MM.1S (cell line): ENCODE measurements at regions not wholly inside any gene's neighbourhood (a gene's known extent, or its start where the extent isn't known, plus 50 kb on each side); places are given as distances from the start of the nearest gene placed in this dataset.

Source experiments
- DNase-seq: peaks from one replicate; pipeline ENCODE4 v3.0.0-alpha.2; 2015
- H2AFZ ChIP-seq: fragments of 300-600 bp; sonication (generic); 2 replicates; pipeline ENCODE4 v1.6.0; 2016; ENCODE audit warnings: antibody characterized with exemption, low read length
- H3F3A ChIP-seq: fragments of 300-600 bp; sonication (generic); 2 replicates; pipeline ENCODE4 v1.6.1; 2016; ENCODE audit warnings: mild to moderate bottlenecking, antibody characterized with exemption, low read length, moderate library complexity, mixed read lengths; ENCODE audit not compliant: insufficient read depth
- H3K27ac ChIP-seq: fragments of 300-600 bp; sonication (generic); 2 replicates; pipeline ENCODE4 v1.5.1; 2016; ENCODE audit warnings: mild to moderate bottlenecking, low read length
- H3K27me3 ChIP-seq: fragments of 300-600 bp; sonication (generic); replicated peaks from 2 replicates; pipeline ENCODE4 v1.6.0; 2016; ENCODE audit warnings: low read length; ENCODE audit not compliant: insufficient read depth
- H3K36me3 ChIP-seq: fragments of 300-600 bp; sonication (generic); replicated peaks from 2 replicates; pipeline ENCODE4 v1.6.1; 2016; ENCODE audit warnings: mild to moderate bottlenecking, low read length, mixed read lengths; ENCODE audit not compliant: insufficient read depth
- H3K4me1 ChIP-seq: fragments of 300-600 bp; sonication (generic); 2 replicates; pipeline ENCODE4 v1.6.1; 2016; ENCODE audit warnings: low read length, mixed read lengths
- H3K4me2 ChIP-seq: fragments of 300-600 bp; sonication (generic); 2 replicates; pipeline ENCODE4 v1.6.0; 2016; ENCODE audit warnings: low read depth, low read length
- H3K4me3 ChIP-seq: fragments of 300-600 bp; sonication (generic); 2 replicates; pipeline ENCODE4 v1.5.1; 2016; ENCODE audit warnings: low read length, mixed read lengths
- H3K79me2 ChIP-seq: fragments of 300-600 bp; sonication (generic); 2 replicates; pipeline ENCODE4 v1.6.1; 2016; ENCODE audit warnings: mixed run types, low read length, mixed read lengths
- H3K9ac ChIP-seq: fragments of 300-600 bp; sonication (generic); 2 replicates; pipeline ENCODE4 v1.6.1; 2016; ENCODE audit warnings: low read length, mixed read lengths
- H3K9me2 ChIP-seq: fragments of 300-600 bp; sonication (generic); replicated peaks from 2 replicates; pipeline ENCODE4 v1.6.1; 2016; ENCODE audit warnings: mild to moderate bottlenecking, low read length, mixed read lengths; ENCODE audit not compliant: insufficient read depth
- H3K9me3 ChIP-seq: fragments of 300-600 bp; sonication (generic); replicated peaks from 2 replicates; pipeline ENCODE4 v1.6.1; 2016; ENCODE audit warnings: mild to moderate bottlenecking, low read length, mixed read lengths; ENCODE audit not compliant: insufficient read depth
- H4K20me1 ChIP-seq: fragments of 300-600 bp; sonication (generic); 2 replicates; pipeline ENCODE4 v1.6.1; 2016; ENCODE audit warnings: mild to moderate bottlenecking, low read length, moderate library complexity, mixed read lengths; ENCODE audit not compliant: insufficient read depth
- EZH2 ChIP-seq: fragments of 300-600 bp; sonication (generic); optimal IDR thresholded peaks from 2 replicates; pipeline ENCODE3; 2017; ENCODE audit warnings: low read depth, mild to moderate bottlenecking, antibody characterized with exemption, low read length, mixed read lengths
- EZH2phosphoT487 ChIP-seq: fragments of 300-600 bp; sonication (generic); IDR thresholded peaks from 2 replicates; pipeline ENCODE4 v1.6.1; 2018; ENCODE audit warnings: antibody characterized with exemption, low read length
- TF ChIP-seq, protein P1 (sequence below): fragments of 300-600 bp; sonication (generic); IDR thresholded peaks from 2 replicates; pipeline ENCODE4 v1.5.1; 2016; ENCODE audit warnings: antibody characterized with exemption, low read length, mixed read lengths

DNA sequence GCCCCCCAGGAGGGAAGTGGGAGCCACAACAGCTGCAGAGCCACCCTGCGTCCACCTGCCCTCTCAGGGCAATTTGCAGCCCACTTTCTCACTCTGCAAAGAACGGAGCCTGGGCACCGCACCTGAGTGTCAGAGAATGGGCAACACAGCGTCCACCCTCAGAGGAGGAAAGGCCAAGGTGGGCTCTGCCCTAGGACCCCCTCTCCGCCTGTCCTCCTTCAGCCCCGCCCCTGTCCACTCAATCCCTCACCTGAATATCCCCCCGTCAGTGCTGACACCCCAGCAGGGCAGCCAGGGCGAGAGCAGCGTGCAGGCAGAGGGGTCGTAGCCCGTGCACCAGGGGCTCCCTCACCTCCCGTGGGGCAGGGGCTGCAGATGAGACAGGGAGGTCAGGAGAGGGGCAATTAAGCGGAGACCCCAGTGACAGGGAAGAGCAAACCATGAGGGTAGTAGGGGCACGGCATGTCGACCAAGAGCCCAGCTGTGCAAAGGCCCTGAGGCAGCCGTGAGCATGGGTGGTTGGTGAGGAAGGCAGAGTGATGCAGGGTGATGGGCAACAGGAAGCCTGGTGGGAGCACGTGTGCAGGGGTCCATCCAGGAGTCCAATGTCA is 140.3 kb downstream of the OLFM1 start:
- H3K4me1 ChIP-seq = no peaks in the 10 kb centered on the region
- H4K20me1 ChIP-seq = no peaks in the 10 kb centered on the region
- no peaks in the 10 kb centered on the region for H3K9me2 ChIP-seq
- H3K4me2 ChIP-seq = no peak overlapping the region
- H2AFZ ChIP-seq = no peak overlapping the region
- TF ChIP-seq EZH2 (no peak), EZH2phosphoT487 (no peak)
- TF ChIP-seq, protein P1, sequence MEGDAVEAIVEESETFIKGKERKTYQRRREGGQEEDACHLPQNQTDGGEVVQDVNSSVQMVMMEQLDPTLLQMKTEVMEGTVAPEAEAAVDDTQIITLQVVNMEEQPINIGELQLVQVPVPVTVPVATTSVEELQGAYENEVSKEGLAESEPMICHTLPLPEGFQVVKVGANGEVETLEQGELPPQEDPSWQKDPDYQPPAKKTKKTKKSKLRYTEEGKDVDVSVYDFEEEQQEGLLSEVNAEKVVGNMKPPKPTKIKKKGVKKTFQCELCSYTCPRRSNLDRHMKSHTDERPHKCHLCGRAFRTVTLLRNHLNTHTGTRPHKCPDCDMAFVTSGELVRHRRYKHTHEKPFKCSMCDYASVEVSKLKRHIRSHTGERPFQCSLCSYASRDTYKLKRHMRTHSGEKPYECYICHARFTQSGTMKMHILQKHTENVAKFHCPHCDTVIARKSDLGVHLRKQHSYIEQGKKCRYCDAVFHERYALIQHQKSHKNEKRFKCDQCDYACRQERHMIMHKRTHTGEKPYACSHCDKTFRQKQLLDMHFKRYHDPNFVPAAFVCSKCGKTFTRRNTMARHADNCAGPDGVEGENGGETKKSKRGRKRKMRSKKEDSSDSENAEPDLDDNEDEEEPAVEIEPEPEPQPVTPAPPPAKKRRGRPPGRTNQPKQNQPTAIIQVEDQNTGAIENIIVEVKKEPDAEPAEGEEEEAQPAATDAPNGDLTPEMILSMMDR = no peak
- no peaks in the 10 kb centered on the region for H3K9me3 ChIP-seq
- no peak overlapping the region for H3K27ac ChIP-seq
- DNase-seq = no peak
- H3F3A ChIP-seq = no peaks in the 10 kb centered on the region
- no peaks in the 10 kb centered on the region for H3K36me3 ChIP-seq
- H3K27me3 ChIP-seq = peaks cover 40% of the 10 kb centered on the region
- H3K4me3 ChIP-seq = no peak overlapping the region
- H3K79me2 ChIP-seq = no peaks in the 10 kb centered on the region
- no peak overlapping the region for H3K9ac ChIP-seq

DNA sequence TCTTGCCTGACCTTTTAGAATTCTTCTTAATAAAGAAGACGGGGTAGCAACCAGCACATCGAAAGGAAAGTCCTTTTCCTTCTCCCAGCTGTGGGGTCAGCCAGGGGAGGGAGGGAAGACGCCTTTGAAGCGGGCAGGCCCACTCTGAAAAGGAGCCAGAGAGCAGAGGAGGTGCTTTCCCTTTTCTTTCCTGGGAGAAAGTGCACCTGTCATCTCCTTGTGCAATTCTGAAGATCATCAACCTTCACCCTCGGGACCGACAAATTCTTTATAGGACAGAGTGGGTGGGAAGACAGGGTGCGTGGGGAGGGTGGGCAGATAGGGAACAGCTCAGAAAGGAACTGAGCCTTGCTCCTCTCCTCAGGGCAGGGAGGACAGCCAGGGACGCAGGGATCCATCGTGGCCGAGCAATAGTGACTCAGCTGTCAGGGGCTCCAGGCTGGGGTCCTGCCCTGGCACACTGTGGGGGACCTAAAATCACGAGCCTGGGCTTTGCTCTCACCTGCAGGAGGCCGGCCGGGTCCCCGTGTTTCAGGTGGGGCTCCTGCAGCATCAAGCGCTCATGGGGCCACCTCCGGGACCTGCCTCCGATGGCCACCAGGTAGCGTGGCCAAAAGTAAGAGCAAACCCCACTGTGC is 141.0 kb downstream of the OLFM1 start:
- H4K20me1 ChIP-seq = no peaks in the 10 kb centered on the region
- no peaks in the 10 kb centered on the region for H3K4me1 ChIP-seq
- no peaks in the 10 kb centered on the region for H3K36me3 ChIP-seq
- no peak overlapping the region for H2AFZ ChIP-seq
- H3K27me3 ChIP-seq = peaks cover 40% of the 10 kb centered on the region
- H3K79me2 ChIP-seq = no peaks in the 10 kb centered on the region
- H3F3A ChIP-seq = no peaks in the 10 kb centered on the region
- no peak overlapping the region for H3K9ac ChIP-seq
- H3K4me2 ChIP-seq = no peak overlapping the region
- DNase-seq = no peak
- no peaks in the 10 kb centered on the region for H3K9me2 ChIP-seq
- H3K27ac ChIP-seq = no peak overlapping the region
- no peak for TF ChIP-seq EZH2
- TF ChIP-seq EZH2phosphoT487 = no peak
- TF ChIP-seq, protein P1 = no peak
- no peaks in the 10 kb centered on the region for H3K9me3 ChIP-seq
- no peak overlapping the region for H3K4me3 ChIP-seq

DNA sequence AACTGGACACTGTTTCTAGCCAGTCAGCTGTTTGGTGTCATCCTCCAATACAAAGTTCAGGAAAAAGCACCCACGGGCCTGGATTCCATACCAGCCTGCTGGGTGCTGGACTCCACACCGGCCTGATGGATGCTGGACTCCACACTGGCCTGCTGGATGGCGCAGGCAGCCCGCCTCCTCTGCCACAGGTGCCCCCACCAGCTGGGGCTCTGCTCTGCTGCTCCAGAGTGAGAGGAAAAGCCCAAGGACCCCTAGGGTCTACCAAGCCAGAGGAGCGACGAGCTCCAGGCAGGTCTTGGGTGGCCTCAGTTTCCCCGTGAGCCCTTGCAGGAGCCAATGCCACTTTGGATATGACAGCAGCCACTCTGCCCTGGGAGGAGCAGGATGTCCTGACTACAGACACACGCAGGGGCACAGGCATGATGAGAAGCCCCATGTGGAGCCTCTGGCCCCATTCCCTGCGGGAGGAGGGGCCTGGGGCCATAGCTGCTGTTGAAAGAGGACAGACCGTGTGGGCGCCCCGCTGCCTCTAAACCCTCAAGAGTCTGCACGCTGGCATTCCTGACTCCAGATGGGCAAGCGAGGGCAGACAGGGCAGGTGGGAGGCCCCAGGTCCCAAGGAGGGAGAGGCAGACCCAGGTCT is 141.6 kb downstream of the OLFM1 start:
- H3K9me2 ChIP-seq = no peaks in the 10 kb centered on the region
- peaks cover 42% of the 10 kb centered on the region for H3K27me3 ChIP-seq
- H3K9ac ChIP-seq = no peak overlapping the region
- no peaks in the 10 kb centered on the region for H3K9me3 ChIP-seq
- no peaks in the 10 kb centered on the region for H3K4me1 ChIP-seq
- no peaks in the 10 kb centered on the region for H4K20me1 ChIP-seq
- DNase-seq = no peak
- H2AFZ ChIP-seq = no peak overlapping the region
- no peak overlapping the region for H3K27ac ChIP-seq
- no peak overlapping the region for H3K4me2 ChIP-seq
- no peaks in the 10 kb centered on the region for H3F3A ChIP-seq
- H3K4me3 ChIP-seq = no peak overlapping the region
- H3K79me2 ChIP-seq = no peaks in the 10 kb centered on the region
- H3K36me3 ChIP-seq = no peaks in the 10 kb centered on the region
- TF ChIP-seq EZH2phosphoT487 (no peak), EZH2 (no peak)
- TF ChIP-seq, protein P1 = no peak
